Mesendoderm (in vitro differentiated cells): ENCODE measurements at regions not wholly inside any gene's neighbourhood (a gene's known extent, or its start where the extent isn't known, plus 50 kb on each side); places are given as distances from the start of the nearest gene placed in this dataset.

Experiments
- DNase-seq: peaks from one replicate; pipeline ENCODE4 v3.0.0; 2013
- H2AK5ac ChIP-seq: 2 replicates; pipeline ENCODE4 v1.6.1; 2013; ENCODE audit warnings: low read length, inconsistent platforms
- H2BK120ac ChIP-seq: 2 replicates; pipeline ENCODE4 v1.6.1; 2013; ENCODE audit warnings: low read depth, mild to moderate bottlenecking, low read length, moderate library complexity, mixed read lengths
- H2BK15ac ChIP-seq: replicated peaks from 2 replicates; pipeline ENCODE4 v1.6.1; 2013; ENCODE audit warnings: low read depth, mild to moderate bottlenecking, moderate library complexity
- H2BK5ac ChIP-seq: 2 replicates; pipeline ENCODE4 v1.6.1; 2013; ENCODE audit warnings: low read length, inconsistent platforms
- H3K18ac ChIP-seq: 2 replicates; pipeline ENCODE4 v1.6.1; 2013; ENCODE audit warnings: mild to moderate bottlenecking, low read length, mixed read lengths
- H3K23ac ChIP-seq: one replicate; pipeline ENCODE4 v1.6.1; 2013; ENCODE audit warnings: low read length
- H3K27ac ChIP-seq: 2 replicates; pipeline ENCODE4 v1.5.1; 2013; ENCODE audit warnings: low read depth, mild to moderate bottlenecking, inconsistent platforms, low read length, moderate library complexity
- H3K27me3 ChIP-seq: 2 replicates; pipeline ENCODE4 v1.6.1; 2013; ENCODE audit warnings: low read length, control low read depth, mild to moderate bottlenecking, inconsistent platforms; ENCODE audit not compliant: insufficient read depth, poor library complexity
- H3K36me3 ChIP-seq: 2 replicates; pipeline ENCODE4 v1.6.1; 2013; ENCODE audit warnings: low read length, inconsistent platforms; ENCODE audit not compliant: control insufficient read depth, insufficient read depth
- H3K4ac ChIP-seq: one replicate; pipeline ENCODE4 v1.6.1; 2013; ENCODE audit warnings: low read depth, mild to moderate bottlenecking, low read length, moderate library complexity
- H3K4me1 ChIP-seq: 2 replicates; pipeline ENCODE4 v1.6.1; 2013; ENCODE audit warnings: low read depth, low read length, inconsistent platforms; ENCODE audit not compliant: control insufficient read depth
- H3K4me2 ChIP-seq: 2 replicates; pipeline ENCODE4 v1.6.1; 2013; ENCODE audit warnings: low read length
- H3K4me3 ChIP-seq: 2 replicates; pipeline ENCODE4 v1.5.1; 2013; ENCODE audit warnings: mild to moderate bottlenecking, low read length
- H3K56ac ChIP-seq: one replicate; pipeline ENCODE4 v1.6.1; 2013; ENCODE audit warnings: low read length
- H3K79me1 ChIP-seq: 2 replicates; pipeline ENCODE4 v1.6.1; 2013; ENCODE audit warnings: low read length, inconsistent platforms
- H3K79me2 ChIP-seq: 2 replicates; pipeline ENCODE4 v1.6.1; 2013; ENCODE audit warnings: mild to moderate bottlenecking, low read length; ENCODE audit not compliant: control insufficient read depth, insufficient read depth
- H3K9ac ChIP-seq: 2 replicates; pipeline ENCODE4 v1.6.1; 2013; ENCODE audit warnings: low read length, inconsistent platforms
- H4K5ac ChIP-seq: one replicate; pipeline ENCODE4 v1.6.1; 2013; ENCODE audit warnings: low read length
- H4K8ac ChIP-seq: one replicate; pipeline ENCODE4 v1.6.1; 2013; ENCODE audit warnings: low read depth, mild to moderate bottlenecking, control low read depth, low read length, moderate library complexity
- WGBS: extraction: QIAGEN DNeasy Blood & Tissue Kit; methylation state at CpG from one replicate; pipeline ENCODE4 v1.1.7; 2013; ENCODE audit warnings: low lambda C conversion rate, missing lambda C conversion rate; ENCODE audit not compliant: insufficient coverage; ENCODE audit errors: extremely low coverage; 5-methylcytosine and 5-hydroxymethylcytosine counted together

- H3K4ac ChIP-seq, result no peak overlapping the region
- no peak overlapping the region for H3K9ac ChIP-seq
- no peak overlapping the region for H3K23ac ChIP-seq
- no peaks in the 10 kb centered on the region for H3K36me3 ChIP-seq
- no peak overlapping the region for H3K4me3 ChIP-seq
- H3K27ac ChIP-seq, result no peak overlapping the region
- no peak overlapping the region for H4K5ac ChIP-seq
- H3K79me1 ChIP-seq, result no peaks in the 10 kb centered on the region
- no peak overlapping the region for H2BK5ac ChIP-seq
- H3K27me3 ChIP-seq, result no peaks in the 10 kb centered on the region
- no peak overlapping the region for H3K18ac ChIP-seq
- H3K79me2 ChIP-seq, result no peaks in the 10 kb centered on the region
- no peak overlapping the region for H2BK120ac ChIP-seq
- no peak for DNase-seq
- no peak overlapping the region for H2BK15ac ChIP-seq
- WGBS, result no CpG with 5 or more reads among the region's 3 CpGs
- no peaks in the 10 kb centered on the region for H3K4me1 ChIP-seq
- H3K56ac ChIP-seq, result no peak overlapping the region
- no peak overlapping the region for H4K8ac ChIP-seq
- H2AK5ac ChIP-seq, result no peak overlapping the region
- H3K4me2 ChIP-seq, result no peak overlapping the region
These were observed 418.8 kb upstream of the LUZP2 start for GRCh38 chr11:24078018-24078417.

- H3K23ac ChIP-seq, result no peak overlapping the region
- H3K18ac ChIP-seq, result no peak overlapping the region
- H2BK15ac ChIP-seq, result no peak overlapping the region
- no peak overlapping the region for H2BK5ac ChIP-seq
- no peaks in the 10 kb centered on the region for H3K79me1 ChIP-seq
- no CpG with 5 or more reads among the region's 1 CpG for WGBS
- H3K27ac ChIP-seq, result no peak overlapping the region
- no peak overlapping the region for H2BK120ac ChIP-seq
- DNase-seq, result no peak
- H3K4me3 ChIP-seq, result no peak overlapping the region
- no peak overlapping the region for H4K8ac ChIP-seq
- no peak overlapping the region for H3K56ac ChIP-seq
- H3K36me3 ChIP-seq, result no peaks in the 10 kb centered on the region
- no peak overlapping the region for H3K4ac ChIP-seq
- H3K9ac ChIP-seq, result no peak overlapping the region
- H2AK5ac ChIP-seq, result no peak overlapping the region
- H3K4me1 ChIP-seq, result no peaks in the 10 kb centered on the region
- no peaks in the 10 kb centered on the region for H3K27me3 ChIP-seq
- no peaks in the 10 kb centered on the region for H3K79me2 ChIP-seq
- no peak overlapping the region for H4K5ac ChIP-seq
- H3K4me2 ChIP-seq, result no peak overlapping the region
These were observed 414.6 kb upstream of the LUZP2 start for GRCh38 chr11:24082241-24082640.

- Histone ChIP-seq H3K4me3 (no peak overlapping the region), H2BK15ac (no peak overlapping the region), H3K36me3 (no peaks in the 10 kb centered on the region), H3K4me1 (no peaks in the 10 kb centered on the region), H3K27ac (no peak overlapping the region), H2BK120ac (no peak overlapping the region), H3K27me3 (no peaks in the 10 kb centered on the region), H3K18ac (no peak overlapping the region), H4K8ac (no peak overlapping the region), H3K4ac (no peak overlapping the region), H3K79me1 (no peaks in the 10 kb centered on the region), H3K23ac (no peak overlapping the region), H2AK5ac (no peak overlapping the region), H3K56ac (no peak overlapping the region), H4K5ac (no peak overlapping the region), H3K79me2 (no peaks in the 10 kb centered on the region), H2BK5ac (no peak overlapping the region), H3K4me2 (no peak overlapping the region), H3K9ac (no peak overlapping the region)
- peak; percentile 3 for DNase-seq
- WGBS, result no CpG with 5 or more reads among the region's 1 CpG
These were observed 414.0 kb upstream of the LUZP2 start for GRCh38 chr11:24082860-24083259.

DNA sequence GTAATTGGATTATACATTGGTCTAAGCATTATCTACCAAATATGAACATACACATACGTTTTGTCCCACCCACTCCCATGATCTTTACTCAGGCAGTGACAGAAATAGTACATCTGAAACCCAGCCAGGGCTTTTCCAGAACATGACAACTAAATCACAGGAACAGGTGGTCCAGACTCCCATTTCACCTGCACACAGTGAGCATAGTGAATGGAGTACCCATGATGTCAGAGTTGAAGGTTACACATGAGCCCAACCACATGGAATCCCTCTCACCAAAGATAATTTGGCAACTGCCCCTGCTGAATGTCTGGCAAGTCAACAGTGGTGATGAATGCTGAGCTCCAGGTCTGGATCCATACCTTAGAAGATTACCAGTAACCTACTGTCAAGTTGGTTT is 411.9 kb upstream of the LUZP2 start:
- Histone ChIP-seq H3K27me3 (no peaks in the 10 kb centered on the region), H3K27ac (no peak overlapping the region), H3K56ac (no peak overlapping the region), H3K4ac (no peak overlapping the region), H3K79me1 (no peaks in the 10 kb centered on the region), H2AK5ac (no peak overlapping the region), H2BK5ac (no peak overlapping the region), H2BK15ac (no peak overlapping the region), H4K8ac (no peak overlapping the region), H2BK120ac (no peak overlapping the region), H3K18ac (no peak overlapping the region), H3K9ac (no peak overlapping the region), H3K4me3 (no peak overlapping the region), H3K4me1 (no peaks in the 10 kb centered on the region), H3K36me3 (no peaks in the 10 kb centered on the region), H3K79me2 (no peaks in the 10 kb centered on the region), H4K5ac (no peak overlapping the region), H3K23ac (no peak overlapping the region), H3K4me2 (no peak overlapping the region)
- no CpG with 5 or more reads among the region's 1 CpG for WGBS
- no peak for DNase-seq

DNA sequence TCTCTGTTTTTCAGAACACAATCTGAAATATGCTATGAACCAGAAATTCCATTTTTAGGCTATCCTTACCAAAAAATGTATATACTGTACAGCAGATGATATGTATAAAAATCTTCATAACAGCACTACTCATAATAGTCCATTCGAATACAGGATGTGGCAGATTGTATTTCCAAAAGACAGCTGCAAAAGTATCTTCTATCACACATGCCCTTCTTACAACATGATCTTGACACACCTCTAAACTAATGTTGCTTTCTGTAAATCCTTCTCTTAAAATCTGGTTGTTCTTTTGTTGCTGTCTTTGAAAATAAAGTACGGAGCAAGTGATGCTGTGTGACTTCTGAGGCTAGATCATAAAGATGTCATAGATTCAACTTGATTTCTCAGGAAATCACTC is 409.9 kb upstream of the LUZP2 start:
- Histone ChIP-seq H3K18ac (no peak overlapping the region), H2BK120ac (no peak overlapping the region), H3K4me3 (no peak overlapping the region), H3K4me2 (no peak overlapping the region), H3K27me3 (no peaks in the 10 kb centered on the region), H3K79me2 (no peaks in the 10 kb centered on the region), H3K56ac (no peak overlapping the region), H3K4me1 (no peaks in the 10 kb centered on the region), H3K4ac (no peak overlapping the region), H3K23ac (no peak overlapping the region), H2AK5ac (no peak overlapping the region), H3K27ac (no peak overlapping the region), H3K9ac (no peak overlapping the region), H3K36me3 (no peaks in the 10 kb centered on the region), H2BK5ac (no peak overlapping the region), H2BK15ac (no peak overlapping the region), H4K5ac (no peak overlapping the region), H3K79me1 (no peaks in the 10 kb centered on the region), H4K8ac (no peak overlapping the region)
- no CpG with 5 or more reads among the region's 2 CpGs for WGBS
- no peak for DNase-seq

- Histone ChIP-seq H2BK15ac (no peak overlapping the region), H3K56ac (no peak overlapping the region), H3K4ac (no peak overlapping the region), H3K18ac (no peak overlapping the region), H2AK5ac (no peak overlapping the region), H4K5ac (no peak overlapping the region), H3K4me3 (no peak overlapping the region), H3K9ac (no peak overlapping the region), H3K79me1 (no peaks in the 10 kb centered on the region), H3K4me2 (no peak overlapping the region), H3K23ac (no peak overlapping the region), H3K27me3 (no peaks in the 10 kb centered on the region), H4K8ac (no peak overlapping the region), H3K4me1 (no peaks in the 10 kb centered on the region), H3K27ac (no peak overlapping the region), H3K79me2 (no peaks in the 10 kb centered on the region), H3K36me3 (no peaks in the 10 kb centered on the region), H2BK120ac (no peak overlapping the region), H2BK5ac (no peak overlapping the region)
- WGBS, result 100% methylated on average over 1 of the region's 2 CpGs
- DNase-seq, result no peak
These were observed 405.3 kb upstream of the LUZP2 start for GRCh38 chr11:24091594-24091993.
